ENCODE measurements at regions not wholly inside any gene's neighbourhood (a gene's known extent, or its start where the extent isn't known, plus 50 kb on each side); places are given as distances from the start of the nearest gene placed in this dataset.

- H3K36me3 ChIP-seq (ENCODE audit: control insufficient read depth in 1 of 2, insufficient read depth in 2 of 2, low read length in 2 of 2): no peaks in the 10 kb centered on the region
- no peak overlapping the region for H3K4me3 ChIP-seq (ENCODE audit: low read depth in 1 of 2, low read length in 2 of 2)
- H3K27me3 ChIP-seq (ENCODE audit: low read depth, low read length): no peaks in the 10 kb centered on the region
- no peak overlapping the region for H3K27ac ChIP-seq (ENCODE audit: low read length)
- H3K9me3 ChIP-seq (ENCODE audit: control insufficient read depth in 1 of 2, low read length in 2 of 2): no peaks in the 10 kb centered on the region
- no peaks in the 10 kb centered on the region for H3K4me1 ChIP-seq (ENCODE audit: control insufficient read depth in 1 of 2, insufficient read depth in 2 of 2, low read length in 2 of 2)
Observed at GRCh38 chr14:98293576-98293975, 978.4 kb downstream of the BCL11B start.

- H3K9me3 ChIP-seq (ENCODE audit: control insufficient read depth in 1 of 2, low read length in 2 of 2): no peaks in the 10 kb centered on the region
- no peaks in the 10 kb centered on the region for H3K27me3 ChIP-seq (ENCODE audit: low read depth, low read length)
- H3K27ac ChIP-seq (ENCODE audit: low read length): no peak overlapping the region
- H3K4me1 ChIP-seq (ENCODE audit: control insufficient read depth in 1 of 2, insufficient read depth in 2 of 2, low read length in 2 of 2): no peaks in the 10 kb centered on the region
- no peaks in the 10 kb centered on the region for H3K36me3 ChIP-seq (ENCODE audit: control insufficient read depth in 1 of 2, insufficient read depth in 2 of 2, low read length in 2 of 2)
- H3K4me3 ChIP-seq (ENCODE audit: low read depth in 1 of 2, low read length in 2 of 2): no peak overlapping the region
Observed at GRCh38 chr14:98296895-98297294, 975.1 kb downstream of the BCL11B start.

- H3K36me3 ChIP-seq (ENCODE audit: control insufficient read depth in 1 of 2, insufficient read depth in 2 of 2, low read length in 2 of 2): no peaks in the 10 kb centered on the region
- H3K27ac ChIP-seq (ENCODE audit: low read length): no peak overlapping the region
- no peaks in the 10 kb centered on the region for H3K4me1 ChIP-seq (ENCODE audit: control insufficient read depth in 1 of 2, insufficient read depth in 2 of 2, low read length in 2 of 2)
- no peaks in the 10 kb centered on the region for H3K27me3 ChIP-seq (ENCODE audit: low read depth, low read length)
- H3K4me3 ChIP-seq (ENCODE audit: low read depth in 1 of 2, low read length in 2 of 2): no peak overlapping the region
- no peaks in the 10 kb centered on the region for H3K9me3 ChIP-seq (ENCODE audit: control insufficient read depth in 1 of 2, low read length in 2 of 2)
Observed at GRCh38 chr14:98297567-98297966, 974.4 kb downstream of the BCL11B start.

DNA sequence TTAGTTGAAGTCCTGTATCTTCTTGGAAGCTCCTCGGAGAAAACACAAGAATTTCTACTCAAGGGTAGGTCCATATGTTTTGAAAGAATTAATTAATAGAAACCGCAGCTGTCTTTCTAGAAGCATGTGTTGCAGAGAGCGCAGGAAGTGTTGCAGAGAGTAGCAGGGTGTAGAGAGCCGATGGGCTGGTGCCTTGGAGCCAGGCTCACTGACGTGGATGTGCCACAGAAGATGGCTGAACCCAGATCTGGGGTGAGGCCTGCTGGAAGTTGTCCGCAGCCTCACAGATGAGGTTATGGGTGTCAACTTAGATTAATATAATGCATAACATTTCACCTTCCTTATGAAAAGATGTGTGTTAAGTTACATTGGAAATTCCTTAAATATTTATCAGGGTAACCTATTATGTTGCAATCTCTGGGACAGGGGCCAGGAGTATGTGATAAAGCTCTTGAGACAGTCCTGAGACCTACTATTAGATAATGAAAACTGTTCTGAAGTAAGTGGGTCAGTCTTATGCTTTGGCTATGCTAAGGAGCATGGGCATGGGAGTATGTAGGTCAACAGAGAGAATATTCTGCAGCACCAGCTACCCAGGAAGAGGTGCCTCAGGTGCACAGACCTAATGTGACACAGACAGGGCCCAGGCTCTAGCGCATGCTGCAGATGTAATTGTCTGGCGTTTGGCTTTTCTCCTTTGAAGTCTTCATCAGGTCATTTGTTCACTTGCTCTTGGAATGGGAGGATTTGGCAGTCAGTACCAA lies 973.3 kb downstream of the BCL11B start:
- Histone ChIP-seq H3K27ac (ENCODE audit: low read length) (no peak overlapping the region), H3K4me3 (ENCODE audit: low read depth in 1 of 2, low read length in 2 of 2) (no peak overlapping the region), H3K36me3 (ENCODE audit: control insufficient read depth in 1 of 2, insufficient read depth in 2 of 2, low read length in 2 of 2) (no peaks in the 10 kb centered on the region), H3K27me3 (ENCODE audit: low read depth, low read length) (no peaks in the 10 kb centered on the region), H3K4me1 (ENCODE audit: control insufficient read depth in 1 of 2, insufficient read depth in 2 of 2, low read length in 2 of 2) (no peaks in the 10 kb centered on the region), H3K9me3 (ENCODE audit: control insufficient read depth in 1 of 2, low read length in 2 of 2) (no peaks in the 10 kb centered on the region)

- H3K4me3 ChIP-seq (ENCODE audit: low read depth in 1 of 2, low read length in 2 of 2): no peak overlapping the region
- H3K36me3 ChIP-seq (ENCODE audit: control insufficient read depth in 1 of 2, insufficient read depth in 2 of 2, low read length in 2 of 2): no peaks in the 10 kb centered on the region
- no peak overlapping the region for H3K27ac ChIP-seq (ENCODE audit: low read length)
- no peaks in the 10 kb centered on the region for H3K27me3 ChIP-seq (ENCODE audit: low read depth, low read length)
- H3K4me1 ChIP-seq (ENCODE audit: control insufficient read depth in 1 of 2, insufficient read depth in 2 of 2, low read length in 2 of 2): no peaks in the 10 kb centered on the region
- H3K9me3 ChIP-seq (ENCODE audit: control insufficient read depth in 1 of 2, low read length in 2 of 2): no peaks in the 10 kb centered on the region
Observed at GRCh38 chr14:98301681-98302080, 970.3 kb downstream of the BCL11B start.

DNA sequence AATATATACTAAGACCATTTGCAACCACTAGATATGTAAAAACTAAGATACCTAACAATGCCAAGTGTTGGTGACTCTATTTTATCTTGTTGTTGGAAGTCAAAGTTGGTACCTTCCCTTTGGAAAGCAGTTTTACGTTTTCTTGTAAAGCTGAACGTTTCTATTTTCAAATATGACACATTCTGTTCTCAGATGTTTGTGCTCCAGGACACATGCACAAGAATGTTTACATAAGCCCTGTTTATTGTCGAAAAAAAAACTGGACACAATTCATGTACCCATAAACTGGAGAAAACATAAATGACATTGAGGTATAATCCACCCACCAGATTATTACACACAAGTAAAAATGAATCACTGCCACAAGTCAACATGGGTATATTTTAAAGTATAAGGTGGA lies 967.4 kb downstream of the BCL11B start:
- H3K4me1 ChIP-seq (ENCODE audit: control insufficient read depth in 1 of 2, insufficient read depth in 2 of 2, low read length in 2 of 2): no peaks in the 10 kb centered on the region
- H3K27me3 ChIP-seq (ENCODE audit: low read depth, low read length): no peaks in the 10 kb centered on the region
- no peaks in the 10 kb centered on the region for H3K36me3 ChIP-seq (ENCODE audit: control insufficient read depth in 1 of 2, insufficient read depth in 2 of 2, low read length in 2 of 2)
- H3K9me3 ChIP-seq (ENCODE audit: control insufficient read depth in 1 of 2, low read length in 2 of 2): no peaks in the 10 kb centered on the region
- H3K4me3 ChIP-seq (ENCODE audit: low read depth in 1 of 2, low read length in 2 of 2): no peak overlapping the region
- no peak overlapping the region for H3K27ac ChIP-seq (ENCODE audit: low read length)

DNA sequence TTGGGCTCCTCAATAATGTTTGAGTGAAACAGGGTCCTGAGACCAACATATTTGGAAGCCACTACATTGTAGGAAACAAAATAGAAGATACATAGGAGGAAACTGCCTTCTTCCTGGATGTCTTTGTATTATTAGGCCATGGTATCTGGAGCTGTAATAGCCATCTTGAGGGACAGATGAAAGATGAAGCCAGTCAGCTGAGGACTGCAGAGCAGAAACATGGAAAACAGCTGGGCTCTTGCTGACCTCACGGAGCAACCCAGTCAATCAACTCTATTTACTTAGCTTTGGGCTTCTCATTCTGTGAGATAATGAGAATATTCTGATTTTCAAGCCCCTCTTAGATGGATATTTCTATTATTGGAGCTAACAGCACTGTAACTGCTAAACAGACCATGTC lies 962.4 kb downstream of the BCL11B start:
- Histone ChIP-seq H3K36me3 (ENCODE audit: control insufficient read depth in 1 of 2, insufficient read depth in 2 of 2, low read length in 2 of 2) (no peaks in the 10 kb centered on the region), H3K4me1 (ENCODE audit: control insufficient read depth in 1 of 2, insufficient read depth in 2 of 2, low read length in 2 of 2) (no peaks in the 10 kb centered on the region), H3K27me3 (ENCODE audit: low read depth, low read length) (no peaks in the 10 kb centered on the region), H3K27ac (ENCODE audit: low read length) (no peak overlapping the region), H3K4me3 (ENCODE audit: low read depth in 1 of 2, low read length in 2 of 2) (no peak overlapping the region), H3K9me3 (ENCODE audit: control insufficient read depth in 1 of 2, low read length in 2 of 2) (no peaks in the 10 kb centered on the region)

DNA sequence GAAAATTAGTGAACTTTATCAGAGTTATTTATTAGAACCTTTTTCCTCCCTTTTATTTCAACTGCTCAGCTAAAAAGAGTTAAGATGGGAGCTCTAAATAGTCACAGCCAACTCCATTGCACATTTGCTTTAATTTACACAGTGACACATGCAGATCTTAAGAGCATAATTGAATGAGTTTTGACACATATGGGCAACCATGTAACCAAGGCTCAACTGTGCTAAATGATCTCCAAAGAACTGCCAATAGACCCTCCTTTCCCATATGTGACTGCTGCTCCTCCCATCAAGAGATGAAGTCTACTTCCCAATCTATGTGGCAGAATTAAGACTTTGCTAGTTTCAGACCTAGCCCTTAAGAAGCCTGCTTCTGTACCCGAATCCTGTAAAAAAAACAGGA lies 960.0 kb downstream of the BCL11B start:
- no peak overlapping the region for H3K27ac ChIP-seq (ENCODE audit: low read length)
- no peaks in the 10 kb centered on the region for H3K4me1 ChIP-seq (ENCODE audit: control insufficient read depth in 1 of 2, insufficient read depth in 2 of 2, low read length in 2 of 2)
- H3K9me3 ChIP-seq (ENCODE audit: control insufficient read depth in 1 of 2, low read length in 2 of 2): no peaks in the 10 kb centered on the region
- H3K27me3 ChIP-seq (ENCODE audit: low read depth, low read length): no peaks in the 10 kb centered on the region
- no peak overlapping the region for H3K4me3 ChIP-seq (ENCODE audit: low read depth in 1 of 2, low read length in 2 of 2)
- H3K36me3 ChIP-seq (ENCODE audit: control insufficient read depth in 1 of 2, insufficient read depth in 2 of 2, low read length in 2 of 2): no peaks in the 10 kb centered on the region

- Histone ChIP-seq H3K9me3 (ENCODE audit: control insufficient read depth in 1 of 2, low read length in 2 of 2) (peaks cover 2 to 5% of the 10 kb centered on the region in 2 donors), H3K4me3 (ENCODE audit: low read depth in 1 of 2, low read length in 2 of 2) (no peak overlapping the region), H3K27ac (ENCODE audit: low read length) (no peak overlapping the region), H3K27me3 (ENCODE audit: low read depth, low read length) (no peaks in the 10 kb centered on the region), H3K4me1 (ENCODE audit: control insufficient read depth in 1 of 2, insufficient read depth in 2 of 2, low read length in 2 of 2) (no peaks in the 10 kb centered on the region), H3K36me3 (ENCODE audit: control insufficient read depth in 1 of 2, insufficient read depth in 2 of 2, low read length in 2 of 2) (no peaks in the 10 kb centered on the region)
Observed at GRCh38 chr14:98321841-98322240, 950.2 kb downstream of the BCL11B start.

GRCh38 chr14:98323836-98324235 lies 948.2 kb downstream of the BCL11B start:
- Histone ChIP-seq H3K9me3 (ENCODE audit: control insufficient read depth in 1 of 2, low read length in 2 of 2) (peaks cover 2 to 5% of the 10 kb centered on the region in 2 donors), H3K4me1 (ENCODE audit: control insufficient read depth in 1 of 2, insufficient read depth in 2 of 2, low read length in 2 of 2) (no peaks in the 10 kb centered on the region), H3K27me3 (ENCODE audit: low read depth, low read length) (no peaks in the 10 kb centered on the region), H3K4me3 (ENCODE audit: low read depth in 1 of 2, low read length in 2 of 2) (no peak overlapping the region), H3K36me3 (ENCODE audit: control insufficient read depth in 1 of 2, insufficient read depth in 2 of 2, low read length in 2 of 2) (no peaks in the 10 kb centered on the region), H3K27ac (ENCODE audit: low read length) (no peak overlapping the region)

GRCh38 chr14:98325761-98326160 lies 946.2 kb downstream of the BCL11B start:
- Histone ChIP-seq H3K4me1 (ENCODE audit: control insufficient read depth in 1 of 2, insufficient read depth in 2 of 2, low read length in 2 of 2) (no peaks in the 10 kb centered on the region), H3K27me3 (ENCODE audit: low read depth, low read length) (no peaks in the 10 kb centered on the region), H3K9me3 (ENCODE audit: control insufficient read depth in 1 of 2, low read length in 2 of 2) (no peaks in the 10 kb centered on the region), H3K27ac (ENCODE audit: low read length) (no peak overlapping the region), H3K36me3 (ENCODE audit: control insufficient read depth in 1 of 2, insufficient read depth in 2 of 2, low read length in 2 of 2) (no peaks in the 10 kb centered on the region), H3K4me3 (ENCODE audit: low read depth in 1 of 2, low read length in 2 of 2) (no peak overlapping the region)

GRCh38 chr14:98328496-98328895 lies 943.5 kb downstream of the BCL11B start:
- H3K4me1 ChIP-seq (ENCODE audit: control insufficient read depth in 1 of 2, insufficient read depth in 2 of 2, low read length in 2 of 2): no peaks in the 10 kb centered on the region
- H3K4me3 ChIP-seq (ENCODE audit: low read depth in 1 of 2, low read length in 2 of 2): no peak overlapping the region
- no peaks in the 10 kb centered on the region for H3K36me3 ChIP-seq (ENCODE audit: control insufficient read depth in 1 of 2, insufficient read depth in 2 of 2, low read length in 2 of 2)
- no peak overlapping the region for H3K27ac ChIP-seq (ENCODE audit: low read length)
- no peaks in the 10 kb centered on the region for H3K9me3 ChIP-seq (ENCODE audit: control insufficient read depth in 1 of 2, low read length in 2 of 2)
- H3K27me3 ChIP-seq (ENCODE audit: low read depth, low read length): no peaks in the 10 kb centered on the region

Data from muscle layer of duodenum (tissue), 2 donors.